Stomach (tissue), 4 donors: ENCODE measurements at regions not wholly inside any gene's neighbourhood (a gene's known extent, or its start where the extent isn't known, plus 50 kb on each side); places are given as distances from the start of the nearest gene placed in this dataset.

Source experiments
- EP300 ChIP-seq: sonication (generic); formaldehyde crosslinking; IDR thresholded peaks from one replicate; pipeline ENCODE4 v1.6.1; 2017; ENCODE audit warnings: antibody characterized with exemption
- POLR2A ChIP-seq, 4 donors: fragments of 450-650 bp; IDR thresholded peaks; one replicate each; pipeline ENCODE4 v1.6.1; 2016; ENCODE audit warnings: antibody characterized with exemption in 4 of 4, control low read depth in 2 of 4, mild to moderate bottlenecking in 1 of 4, moderate library complexity in 1 of 4
- POLR2AphosphoS5 ChIP-seq, 3 donors: sonication (generic); formaldehyde crosslinking; IDR thresholded peaks; one replicate each; pipeline ENCODE4 v1.6.1; 2016; ENCODE audit warnings: antibody characterized with exemption in 3 of 3
- TF ChIP-seq, protein P1 (sequence below), 7 experiments: fragments of 450-650 bp in 4 of 7; fragments of 200-600 bp in 3 of 7; sonication (generic) in 3 of 7; IDR thresholded peaks; one replicate each; pipeline ENCODE4 v1.5.1; 2016 to 2019; ENCODE audit warnings: antibody characterized with exemption in 7 of 7, control low read depth in 2 of 7, mild to moderate bottlenecking in 1 of 7

DNA sequence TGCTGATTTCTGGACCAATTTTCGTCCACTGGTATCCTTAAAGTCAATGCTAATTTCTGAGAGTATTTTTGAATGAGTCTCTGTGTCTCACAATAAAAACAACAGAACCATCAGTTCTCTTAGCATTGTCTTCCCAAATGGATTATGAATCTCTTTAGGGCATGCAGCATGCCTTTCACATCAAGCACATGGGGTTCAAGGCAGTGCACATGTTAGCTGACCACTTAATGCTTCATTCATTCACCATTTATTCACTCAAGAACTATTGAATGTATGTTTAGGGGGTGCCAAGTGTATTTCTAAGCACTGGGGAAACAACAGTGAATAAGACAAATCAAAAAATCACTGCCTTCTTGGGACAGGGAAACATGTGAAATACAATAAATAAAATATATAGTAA lies 126.7 kb upstream of the SLC44A3 start:
- TF ChIP-seq, protein P1, sequence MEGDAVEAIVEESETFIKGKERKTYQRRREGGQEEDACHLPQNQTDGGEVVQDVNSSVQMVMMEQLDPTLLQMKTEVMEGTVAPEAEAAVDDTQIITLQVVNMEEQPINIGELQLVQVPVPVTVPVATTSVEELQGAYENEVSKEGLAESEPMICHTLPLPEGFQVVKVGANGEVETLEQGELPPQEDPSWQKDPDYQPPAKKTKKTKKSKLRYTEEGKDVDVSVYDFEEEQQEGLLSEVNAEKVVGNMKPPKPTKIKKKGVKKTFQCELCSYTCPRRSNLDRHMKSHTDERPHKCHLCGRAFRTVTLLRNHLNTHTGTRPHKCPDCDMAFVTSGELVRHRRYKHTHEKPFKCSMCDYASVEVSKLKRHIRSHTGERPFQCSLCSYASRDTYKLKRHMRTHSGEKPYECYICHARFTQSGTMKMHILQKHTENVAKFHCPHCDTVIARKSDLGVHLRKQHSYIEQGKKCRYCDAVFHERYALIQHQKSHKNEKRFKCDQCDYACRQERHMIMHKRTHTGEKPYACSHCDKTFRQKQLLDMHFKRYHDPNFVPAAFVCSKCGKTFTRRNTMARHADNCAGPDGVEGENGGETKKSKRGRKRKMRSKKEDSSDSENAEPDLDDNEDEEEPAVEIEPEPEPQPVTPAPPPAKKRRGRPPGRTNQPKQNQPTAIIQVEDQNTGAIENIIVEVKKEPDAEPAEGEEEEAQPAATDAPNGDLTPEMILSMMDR (IDR thresholded peaks at IDR 0.05), result no peak
- TF ChIP-seq POLR2A (IDR thresholded peaks at IDR 0.05) (no peak), POLR2AphosphoS5 (IDR thresholded peaks at IDR 0.05) (no peak), EP300 (no peak)
